ENCODE measurements at regions not wholly inside any gene's neighbourhood (a gene's known extent, or its start where the extent isn't known, plus 50 kb on each side); places are given as distances from the start of the nearest gene placed in this dataset.

DNA sequence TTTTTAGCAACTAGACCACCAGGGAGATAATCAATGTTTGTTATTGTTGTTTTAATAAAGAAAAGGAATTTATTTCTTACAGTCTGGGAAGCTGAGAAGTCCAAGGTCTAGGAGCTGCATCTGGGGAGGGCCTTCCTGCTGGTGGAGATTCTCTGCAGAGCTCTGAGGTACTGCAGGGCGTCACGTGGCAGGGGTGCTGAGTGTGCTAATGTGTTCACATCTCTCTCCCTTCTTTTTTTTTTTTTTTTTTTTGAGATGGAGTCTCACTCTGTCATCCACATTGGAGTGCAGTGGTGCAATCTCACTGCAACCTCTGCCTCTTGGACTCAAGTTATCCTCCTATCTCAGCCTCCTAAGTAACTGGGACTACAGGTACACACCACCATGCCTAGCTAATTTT, 150.9 kb upstream of the TRIM24 start:
- no peaks in the 10 kb centered on the region for H3F3A ChIP-seq (ENCODE audit: low read depth)
- H3K4me1 ChIP-seq (ENCODE audit: insufficient read depth, low read length, poor library complexity, severe bottlenecking) = no peaks in the 10 kb centered on the region
- no peak overlapping the region for H2AFZ ChIP-seq (ENCODE audit: low read length)
- no peak overlapping the region for H3K4me2 ChIP-seq (ENCODE audit: low read depth, low read length, poor library complexity, severe bottlenecking)
- H4K20me1 ChIP-seq (ENCODE audit: insufficient read depth, low read length, poor library complexity, severe bottlenecking) = no peaks in the 10 kb centered on the region
- no peaks in the 10 kb centered on the region for H3K9me2 ChIP-seq (replicated peaks; ENCODE audit: low read depth, low read length)
- no peak for TF ChIP-seq EZH2phosphoT487 (IDR thresholded peaks at IDR 0.05; ENCODE audit: borderline replicate concordance)
- TF ChIP-seq, protein P1, sequence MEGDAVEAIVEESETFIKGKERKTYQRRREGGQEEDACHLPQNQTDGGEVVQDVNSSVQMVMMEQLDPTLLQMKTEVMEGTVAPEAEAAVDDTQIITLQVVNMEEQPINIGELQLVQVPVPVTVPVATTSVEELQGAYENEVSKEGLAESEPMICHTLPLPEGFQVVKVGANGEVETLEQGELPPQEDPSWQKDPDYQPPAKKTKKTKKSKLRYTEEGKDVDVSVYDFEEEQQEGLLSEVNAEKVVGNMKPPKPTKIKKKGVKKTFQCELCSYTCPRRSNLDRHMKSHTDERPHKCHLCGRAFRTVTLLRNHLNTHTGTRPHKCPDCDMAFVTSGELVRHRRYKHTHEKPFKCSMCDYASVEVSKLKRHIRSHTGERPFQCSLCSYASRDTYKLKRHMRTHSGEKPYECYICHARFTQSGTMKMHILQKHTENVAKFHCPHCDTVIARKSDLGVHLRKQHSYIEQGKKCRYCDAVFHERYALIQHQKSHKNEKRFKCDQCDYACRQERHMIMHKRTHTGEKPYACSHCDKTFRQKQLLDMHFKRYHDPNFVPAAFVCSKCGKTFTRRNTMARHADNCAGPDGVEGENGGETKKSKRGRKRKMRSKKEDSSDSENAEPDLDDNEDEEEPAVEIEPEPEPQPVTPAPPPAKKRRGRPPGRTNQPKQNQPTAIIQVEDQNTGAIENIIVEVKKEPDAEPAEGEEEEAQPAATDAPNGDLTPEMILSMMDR (conservative IDR thresholded peaks at IDR 0.05; ENCODE audit: low read length) = no peak
- no peak overlapping the region for H3K4me3 ChIP-seq (ENCODE audit: low read length, poor library complexity, severe bottlenecking)
- no peaks in the 10 kb centered on the region for H3K27me3 ChIP-seq (ENCODE audit: insufficient read depth, low read length, poor library complexity, severe bottlenecking)
- H3K79me2 ChIP-seq (ENCODE audit: insufficient read depth, low read length) = no peaks in the 10 kb centered on the region
- H3K9ac ChIP-seq (ENCODE audit: low read depth, low read length, poor library complexity, severe bottlenecking) = no peak overlapping the region
- no peaks in the 10 kb centered on the region for H3K9me3 ChIP-seq (ENCODE audit: insufficient read depth, low read depth, low read length)
- no peaks in the 10 kb centered on the region for H3K36me3 ChIP-seq (ENCODE audit: insufficient read depth, low read length)

DNA sequence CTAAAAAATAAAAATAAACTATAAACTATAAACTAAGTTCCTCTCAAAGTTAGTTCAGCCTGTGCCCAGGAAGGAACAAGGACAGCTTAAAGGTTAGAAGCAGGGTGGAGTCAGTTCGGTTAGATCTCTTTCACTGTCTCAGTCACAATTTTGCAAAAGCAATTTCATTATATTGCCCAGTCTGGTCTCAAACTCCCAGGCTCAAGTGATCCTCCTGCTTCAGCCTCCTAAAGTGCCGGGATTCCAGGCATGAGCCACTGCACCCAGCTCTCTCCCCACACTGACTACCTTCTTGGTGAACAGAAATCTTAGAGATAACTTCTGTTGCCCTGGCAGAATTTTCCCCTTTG, 146.3 kb upstream of the TRIM24 start:
- no peaks in the 10 kb centered on the region for H3K9me2 ChIP-seq (replicated peaks; ENCODE audit: low read depth, low read length)
- no peak overlapping the region for H2AFZ ChIP-seq (ENCODE audit: low read length)
- H3K27me3 ChIP-seq (ENCODE audit: insufficient read depth, low read length, poor library complexity, severe bottlenecking) = no peaks in the 10 kb centered on the region
- no peak for TF ChIP-seq EZH2phosphoT487 (IDR thresholded peaks at IDR 0.05; ENCODE audit: borderline replicate concordance)
- TF ChIP-seq, protein P1 (conservative IDR thresholded peaks at IDR 0.05; ENCODE audit: low read length) = no peak
- H3K9me3 ChIP-seq (ENCODE audit: insufficient read depth, low read depth, low read length) = no peaks in the 10 kb centered on the region
- no peaks in the 10 kb centered on the region for H3K36me3 ChIP-seq (ENCODE audit: insufficient read depth, low read length)
- no peak overlapping the region for H3K4me2 ChIP-seq (ENCODE audit: low read depth, low read length, poor library complexity, severe bottlenecking)
- no peaks in the 10 kb centered on the region for H3K4me1 ChIP-seq (ENCODE audit: insufficient read depth, low read length, poor library complexity, severe bottlenecking)
- H3K79me2 ChIP-seq (ENCODE audit: insufficient read depth, low read length) = no peaks in the 10 kb centered on the region
- H3K9ac ChIP-seq (ENCODE audit: low read depth, low read length, poor library complexity, severe bottlenecking) = no peak overlapping the region
- no peak overlapping the region for H3K4me3 ChIP-seq (ENCODE audit: low read length, poor library complexity, severe bottlenecking)
- H3F3A ChIP-seq (ENCODE audit: low read depth) = no peaks in the 10 kb centered on the region
- no peaks in the 10 kb centered on the region for H4K20me1 ChIP-seq (ENCODE audit: insufficient read depth, low read length, poor library complexity, severe bottlenecking)

DNA sequence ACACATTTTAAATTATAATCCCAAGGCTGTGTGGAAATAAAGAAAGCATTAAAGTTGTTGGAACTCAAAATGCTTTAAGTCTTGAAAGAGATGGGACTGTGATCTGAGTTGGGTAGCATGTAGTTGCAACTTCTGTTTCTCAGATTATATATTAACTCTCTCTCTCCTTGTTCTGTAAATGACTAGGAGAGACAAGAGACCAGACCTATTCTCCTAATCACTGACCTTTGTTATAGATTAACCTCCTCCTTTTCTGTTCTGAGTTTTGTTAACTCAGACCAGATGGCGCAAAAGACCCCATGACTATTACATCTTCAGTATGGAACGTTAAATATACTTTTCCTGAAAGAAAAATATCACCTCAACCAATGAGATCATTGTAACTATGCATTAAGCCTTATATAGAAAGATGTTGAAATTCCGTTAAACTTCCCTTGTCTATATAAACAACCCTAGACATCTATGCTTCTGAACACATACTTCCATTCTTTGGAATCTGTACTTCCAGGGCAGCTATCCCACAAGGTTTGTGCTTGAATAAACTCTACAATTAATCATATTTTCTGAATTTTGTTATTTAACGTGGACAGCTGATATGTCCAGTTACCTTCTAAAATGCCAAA, 143.5 kb upstream of the TRIM24 start:
- H2AFZ ChIP-seq (ENCODE audit: low read length) = no peak overlapping the region
- H4K20me1 ChIP-seq (ENCODE audit: insufficient read depth, low read length, poor library complexity, severe bottlenecking) = no peaks in the 10 kb centered on the region
- no peaks in the 10 kb centered on the region for H3K9me2 ChIP-seq (replicated peaks; ENCODE audit: low read depth, low read length)
- no peaks in the 10 kb centered on the region for H3K27me3 ChIP-seq (ENCODE audit: insufficient read depth, low read length, poor library complexity, severe bottlenecking)
- H3K9me3 ChIP-seq (ENCODE audit: insufficient read depth, low read depth, low read length) = no peaks in the 10 kb centered on the region
- H3K4me3 ChIP-seq (ENCODE audit: low read length, poor library complexity, severe bottlenecking) = no peak overlapping the region
- H3K4me1 ChIP-seq (ENCODE audit: insufficient read depth, low read length, poor library complexity, severe bottlenecking) = no peaks in the 10 kb centered on the region
- TF ChIP-seq EZH2phosphoT487 (IDR thresholded peaks at IDR 0.05; ENCODE audit: borderline replicate concordance) = no peak
- TF ChIP-seq, protein P1 (conservative IDR thresholded peaks at IDR 0.05; ENCODE audit: low read length) = no peak
- no peaks in the 10 kb centered on the region for H3K79me2 ChIP-seq (ENCODE audit: insufficient read depth, low read length)
- no peaks in the 10 kb centered on the region for H3K36me3 ChIP-seq (ENCODE audit: insufficient read depth, low read length)
- no peak overlapping the region for H3K4me2 ChIP-seq (ENCODE audit: low read depth, low read length, poor library complexity, severe bottlenecking)
- no peak overlapping the region for H3K9ac ChIP-seq (ENCODE audit: low read depth, low read length, poor library complexity, severe bottlenecking)
- no peaks in the 10 kb centered on the region for H3F3A ChIP-seq (ENCODE audit: low read depth)
